Endothelial cell of umbilical vein (primary cell): ENCODE measurements at regions not wholly inside any gene's neighbourhood (a gene's known extent, or its start where the extent isn't known, plus 50 kb on each side); places are given as distances from the start of the nearest gene placed in this dataset.

Experiments
- BruUV-seq: library from RNA; stranded (reverse); fragments of 400-500 nt; replicated peaks from 2 replicates; lab custom pipeline; 2021; lab: Mats Ljungman, UMichigan
- CTCF ChIA-PET: fragments of 300-600, 350-600 bp; sonication (Branson Sonifier 250); formaldehyde crosslinking; loops from one replicate; lab custom pipeline; 2021; ENCODE audit warnings: antibody characterized with exemption, inconsistent platforms; lab: Charles Lee
- POLR2A ChIA-PET: fragments of 300-600, 350-600 bp; sonication (Branson Sonifier 250); formaldehyde crosslinking; loops from one replicate; lab custom pipeline; 2021; ENCODE audit warnings: antibody characterized with exemption, inconsistent platforms; lab: Charles Lee
- DNase-seq: peaks from one replicate; pipeline ENCODE4 v3.0.0-alpha.2; 2011; ENCODE audit warnings: low read depth, low spot score
- FAIRE-seq: peaks from 2 replicates; lab custom pipeline; 2011; peaks lifted over from hg19 to GRCh38; lab: Jason Lieb, UNC
- H2AFZ ChIP-seq: 2 replicates; pipeline ENCODE4 v1.6.0; 2012; ENCODE audit warnings: low read depth, low read length, control low read depth, inconsistent platforms
- H3K27ac ChIP-seq: 2 replicates; pipeline ENCODE4 v1.5.1; 2011; ENCODE audit warnings: low read depth, mild to moderate bottlenecking, control low read depth, low read length, moderate library complexity; ENCODE audit not compliant: insufficient read depth
- H3K27me3 ChIP-seq, 2 experiments: 2 replicates each; pipeline versions ENCODE4 v1.6.0 to v1.6.1; 2011; ENCODE audit warnings: low read length in 2 of 2, mixed read lengths in 1 of 2; ENCODE audit not compliant: control insufficient read depth in 2 of 2, insufficient read depth in 2 of 2
- H3K36me3 ChIP-seq, 2 experiments: 2 replicates in 1 of 2; 3 replicates in 1 of 2; pipeline ENCODE4 v1.5.1; 2011; ENCODE audit warnings: low read length in 2 of 2, mild to moderate bottlenecking in 1 of 2, moderate library complexity in 1 of 2; ENCODE audit not compliant: control insufficient read depth in 2 of 2, insufficient read depth in 2 of 2; ENCODE audit errors: extremely low read depth in 1 of 2
- H3K4me1 ChIP-seq: 3 replicates; pipeline ENCODE4 v1.5.1; 2011; ENCODE audit warnings: mild to moderate bottlenecking, low read length; ENCODE audit not compliant: control insufficient read depth, insufficient read depth; ENCODE audit errors: extremely low read depth
- H3K4me2 ChIP-seq: 2 replicates; pipeline ENCODE4 v1.6.1; 2011; ENCODE audit warnings: low read length, control low read depth, mixed read lengths; ENCODE audit not compliant: insufficient read depth
- H3K4me3 ChIP-seq, 3 experiments: fragments of 200-600 bp in 1 of 3; sonication (generic), shearing (Covaris generic) in 1 of 3; replicated peaks in 1 of 3; 2 replicates each; pipeline ENCODE4 v1.5.1; 2011 to 2016; ENCODE audit warnings: control low read depth in 3 of 3, low read length in 3 of 3, mild to moderate bottlenecking in 2 of 3, inconsistent platforms in 1 of 3, low read depth in 1 of 3, moderate library complexity in 1 of 3; ENCODE audit not compliant: insufficient read depth in 1 of 3
- H3K79me2 ChIP-seq: 2 replicates; pipeline ENCODE4 v1.6.0; 2012; ENCODE audit warnings: low read length, inconsistent platforms; ENCODE audit not compliant: control insufficient read depth, insufficient read depth
- H3K9ac ChIP-seq: replicated peaks from 2 replicates; pipeline ENCODE3; 2011; ENCODE audit warnings: low read length, control low read depth; ENCODE audit not compliant: insufficient read depth; ENCODE audit errors: extremely low read depth
- H3K9me1 ChIP-seq: replicated peaks from 3 replicates; pipeline ENCODE4 v1.6.0; 2011; ENCODE audit warnings: mild to moderate bottlenecking, low read length; ENCODE audit not compliant: control insufficient read depth, insufficient read depth; ENCODE audit errors: extremely low read depth
- H3K9me3 ChIP-seq: replicated peaks from 2 replicates; pipeline ENCODE4 v1.5.1; 2012; ENCODE audit warnings: low read length, inconsistent platforms; ENCODE audit not compliant: control insufficient read depth, insufficient read depth
- H4K20me1 ChIP-seq: replicated peaks from 2 replicates; pipeline ENCODE3; 2011; ENCODE audit warnings: mild to moderate bottlenecking, low read length; ENCODE audit not compliant: control insufficient read depth, insufficient read depth; ENCODE audit errors: extremely low read depth
- EZH2 ChIP-seq: IDR thresholded peaks from 2 replicates; pipeline ENCODE4 v1.6.1; 2012; ENCODE audit warnings: borderline replicate concordance, low read depth, mild to moderate bottlenecking, moderate library complexity, low read length, inconsistent platforms; ENCODE audit not compliant: severe bottlenecking
- FOS ChIP-seq: IDR thresholded peaks from 2 replicates; pipeline ENCODE4 v1.6.1; 2011; ENCODE audit warnings: mild to moderate bottlenecking, low read length, moderate library complexity, borderline replicate concordance; ENCODE audit not compliant: insufficient read depth
- GATA2 ChIP-seq: IDR thresholded peaks from 2 replicates; pipeline ENCODE4 v1.7.0; 2011; ENCODE audit warnings: low read depth, mild to moderate bottlenecking, moderate library complexity, mixed read lengths, low read length; ENCODE audit not compliant: insufficient read length, insufficient read depth
- JUN ChIP-seq: IDR thresholded peaks from 2 replicates; pipeline ENCODE4 v1.6.1; 2011; ENCODE audit warnings: borderline replicate concordance, low read depth; ENCODE audit not compliant: insufficient read length, insufficient read depth
- MYC ChIP-seq: IDR thresholded peaks from one replicate; pipeline ENCODE4 v1.6.1; 2011; ENCODE audit warnings: mild to moderate bottlenecking, low read depth, low read length
- POLR2A ChIP-seq: IDR thresholded peaks from 2 replicates; pipeline ENCODE4 v1.6.1; 2012; ENCODE audit warnings: low read depth, mild to moderate bottlenecking, control low read depth, low read length
- POLR2AphosphoS5 ChIP-seq: IDR thresholded peaks from 2 replicates; pipeline ENCODE4 v1.6.1; 2012; ENCODE audit warnings: low read depth, mild to moderate bottlenecking, control low read depth, low read length, moderate library complexity; ENCODE audit not compliant: insufficient read depth
- dilution Hi-C: fragments of 300-500 bp; cut with MboI; formaldehyde crosslinking; loops from one replicate; pipeline ENCODE4 v1.15.0; 2019; ENCODE audit warnings: low sequenced_read_pairs; ENCODE audit not compliant: extremely low pct_ligation_motif_present
- intact Hi-C: fragments of 100-400 bp; cut with micrococcal nuclease; formaldehyde crosslinking; loops from one replicate; pipeline ENCODE4 v1.10.0; 2022
- TF ChIP-seq, protein P1 (sequence below), 2 donors: IDR thresholded peaks; 1 replicate in 1 of 2; 2 replicates in 1 of 2; pipeline ENCODE4 v1.5.1; 2011; ENCODE audit warnings: low read length in 2 of 2, mild to moderate bottlenecking in 2 of 2, moderate library complexity in 2 of 2, control low read depth in 1 of 2, inconsistent platforms in 1 of 2, low read depth in 1 of 2; ENCODE audit not compliant: insufficient read depth in 1 of 2; ENCODE audit errors: extremely low read depth in 1 of 2
- TF ChIP-seq, protein P2 (sequence below): IDR thresholded peaks from 2 replicates; pipeline ENCODE4 v1.6.1; 2011; ENCODE audit not compliant: insufficient read depth, insufficient read length

DNA sequence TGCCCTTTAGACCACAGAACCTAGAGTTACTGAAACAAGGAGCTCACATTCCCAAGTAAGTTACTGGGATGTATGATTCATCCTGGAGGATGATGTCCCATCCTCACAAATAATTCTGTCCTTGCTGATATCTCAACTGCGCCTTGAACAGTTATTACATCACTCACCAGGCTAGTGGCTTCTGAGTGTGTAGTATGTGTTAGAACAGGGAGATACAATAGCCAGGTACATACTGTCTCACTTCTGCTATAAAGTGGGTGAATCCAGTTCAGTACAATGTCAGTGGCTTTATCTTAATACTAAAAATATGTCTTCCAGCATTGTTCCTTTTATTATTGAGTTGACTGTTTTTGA lies 483.2 kb upstream of the FRG2C start:
- H3K4me2 ChIP-seq = no peak overlapping the region
- no peaks in the 10 kb centered on the region for H3K9me1 ChIP-seq
- no peaks in the 10 kb centered on the region for H3K79me2 ChIP-seq
- no peaks in the 10 kb centered on the region for H3K9me3 ChIP-seq
- no peak overlapping the region for H3K27ac ChIP-seq
- no peaks in the 10 kb centered on the region for H3K27me3 ChIP-seq
- H4K20me1 ChIP-seq = no peaks in the 10 kb centered on the region
- no peaks in the 10 kb centered on the region for H3K4me1 ChIP-seq
- ChIA-PET CTCF (no interaction called here), POLR2A (no interaction called here)
- no peak overlapping the region for H3K9ac ChIP-seq
- no TSS peak for BruUV-seq
- no peak overlapping the region for H3K4me3 ChIP-seq
- FAIRE-seq = no peak
- H2AFZ ChIP-seq = no peak overlapping the region
- DNase-seq = no peak
- TF ChIP-seq JUN (no peak), POLR2A (no peak), MYC (no peak), FOS (no peak), EZH2 (no peak), POLR2AphosphoS5 (no peak), GATA2 (no peak)
- TF ChIP-seq, protein P1, sequence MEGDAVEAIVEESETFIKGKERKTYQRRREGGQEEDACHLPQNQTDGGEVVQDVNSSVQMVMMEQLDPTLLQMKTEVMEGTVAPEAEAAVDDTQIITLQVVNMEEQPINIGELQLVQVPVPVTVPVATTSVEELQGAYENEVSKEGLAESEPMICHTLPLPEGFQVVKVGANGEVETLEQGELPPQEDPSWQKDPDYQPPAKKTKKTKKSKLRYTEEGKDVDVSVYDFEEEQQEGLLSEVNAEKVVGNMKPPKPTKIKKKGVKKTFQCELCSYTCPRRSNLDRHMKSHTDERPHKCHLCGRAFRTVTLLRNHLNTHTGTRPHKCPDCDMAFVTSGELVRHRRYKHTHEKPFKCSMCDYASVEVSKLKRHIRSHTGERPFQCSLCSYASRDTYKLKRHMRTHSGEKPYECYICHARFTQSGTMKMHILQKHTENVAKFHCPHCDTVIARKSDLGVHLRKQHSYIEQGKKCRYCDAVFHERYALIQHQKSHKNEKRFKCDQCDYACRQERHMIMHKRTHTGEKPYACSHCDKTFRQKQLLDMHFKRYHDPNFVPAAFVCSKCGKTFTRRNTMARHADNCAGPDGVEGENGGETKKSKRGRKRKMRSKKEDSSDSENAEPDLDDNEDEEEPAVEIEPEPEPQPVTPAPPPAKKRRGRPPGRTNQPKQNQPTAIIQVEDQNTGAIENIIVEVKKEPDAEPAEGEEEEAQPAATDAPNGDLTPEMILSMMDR (IDR thresholded peaks at IDR 0.05; ENCODE audit: extremely low read depth in 1 of 2, insufficient read depth in 1 of 2, low read depth in 1 of 2, low read length in 2 of 2) = no peak
- TF ChIP-seq, protein P2, sequence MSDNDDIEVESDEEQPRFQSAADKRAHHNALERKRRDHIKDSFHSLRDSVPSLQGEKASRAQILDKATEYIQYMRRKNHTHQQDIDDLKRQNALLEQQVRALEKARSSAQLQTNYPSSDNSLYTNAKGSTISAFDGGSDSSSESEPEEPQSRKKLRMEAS = no peak
- no peaks in the 10 kb centered on the region for H3K36me3 ChIP-seq
- dilution Hi-C loops = no loop called here
- intact Hi-C loops = no loop called here
